ACC112 (cell line): ENCODE measurements at regions not wholly inside any gene's neighbourhood (a gene's known extent, or its start where the extent isn't known, plus 50 kb on each side); places are given as distances from the start of the nearest gene placed in this dataset.
"Not testable (repeated sequence)": the region's sequence is repeated elsewhere in the genome, so short reads cannot be mapped to it uniquely, and the experiment has no call there.

ENCODE experiments used
- H2AFZ ChIP-seq: fragments of 200-600 bp; sonication (generic); one replicate; pipeline ENCODE4 v1.6.0; 2017; ENCODE audit warnings: antibody characterized with exemption, low read length; ENCODE audit not compliant: unreplicated experiment
- H3K27ac ChIP-seq: fragments of 200-600 bp; sonication (generic); 2 replicates; pipeline ENCODE4 v1.5.1; 2014; ENCODE audit warnings: low read depth, mild to moderate bottlenecking, antibody characterized with exemption, low read length, moderate library complexity
- H3K27me3 ChIP-seq: fragments of 200-600 bp; sonication (generic); 2 replicates; pipeline ENCODE4 v1.6.1; 2014; ENCODE audit warnings: mild to moderate bottlenecking, antibody characterized with exemption, low read length, moderate library complexity, mixed read lengths; ENCODE audit not compliant: insufficient read depth
- H3K36me3 ChIP-seq: fragments of 200-600 bp; sonication (generic); 2 replicates; pipeline ENCODE4 v1.6.1; 2016; ENCODE audit warnings: mild to moderate bottlenecking, antibody characterized with exemption, low read length, moderate library complexity, mixed read lengths; ENCODE audit not compliant: insufficient read depth
- H3K4me1 ChIP-seq: fragments of 200-600 bp; sonication (generic); one replicate; pipeline ENCODE4 v1.6.1; 2016; ENCODE audit warnings: low read length, mixed read lengths; ENCODE audit not compliant: insufficient read depth, unreplicated experiment, control insufficient read depth
- H3K4me3 ChIP-seq: fragments of 200-600 bp; sonication (generic); 2 replicates; pipeline ENCODE4 v1.5.1; 2014; ENCODE audit warnings: mild to moderate bottlenecking, low read depth, low read length
- H3K79me2 ChIP-seq: fragments of 200-600 bp; sonication (generic); one replicate; pipeline ENCODE4 v1.6.0; 2016; ENCODE audit warnings: low read length; ENCODE audit not compliant: control insufficient read depth, unreplicated experiment, insufficient read depth

GRCh38 chr2:8121826-8122513, 559.9 kb upstream of the ID2 start:
- no peaks in the 10 kb centered on the region for H3K36me3 ChIP-seq
- H3K4me3 ChIP-seq = no peak overlapping the region
- no peak overlapping the region for H3K27ac ChIP-seq
- no peaks in the 10 kb centered on the region for H3K79me2 ChIP-seq
- peaks cover 27% of the 10 kb centered on the region for H3K4me1 ChIP-seq
- no peak overlapping the region for H2AFZ ChIP-seq
- H3K27me3 ChIP-seq = no peaks in the 10 kb centered on the region

- H3K27me3 ChIP-seq = no peaks in the 10 kb centered on the region
- no peak overlapping the region for H2AFZ ChIP-seq
- peaks cover 27% of the 10 kb centered on the region for H3K4me1 ChIP-seq
- no peaks in the 10 kb centered on the region for H3K36me3 ChIP-seq
- H3K27ac ChIP-seq = no peak overlapping the region
- no peak overlapping the region for H3K4me3 ChIP-seq
- no peaks in the 10 kb centered on the region for H3K79me2 ChIP-seq
Observed at GRCh38 chr2:8122520-8122919, 559.3 kb upstream of the ID2 start.

- Histone ChIP-seq H3K36me3 (no peaks in the 10 kb centered on the region), H2AFZ (no peak overlapping the region), H3K27ac (no peak overlapping the region), H3K4me3 (no peak overlapping the region), H3K4me1 (peaks cover 27% of the 10 kb centered on the region), H3K79me2 (no peaks in the 10 kb centered on the region), H3K27me3 (no peaks in the 10 kb centered on the region)
Observed at GRCh38 chr2:8123464-8123863, 558.4 kb upstream of the ID2 start.

- no peak overlapping the region for H3K4me3 ChIP-seq
- H3K27me3 ChIP-seq = no peaks in the 10 kb centered on the region
- peaks cover 13% of the 10 kb centered on the region for H3K4me1 ChIP-seq
- H2AFZ ChIP-seq = no peak overlapping the region
- H3K79me2 ChIP-seq = no peaks in the 10 kb centered on the region
- peak overlapping the region; percentile 6; the same call in 1 of the 2 replicates for H3K27ac ChIP-seq
- H3K36me3 ChIP-seq = no peaks in the 10 kb centered on the region
Observed at GRCh38 chr2:8125741-8126711, 555.8 kb upstream of the ID2 start.

- H3K79me2 ChIP-seq = no peaks in the 10 kb centered on the region
- no peak overlapping the region for H3K4me3 ChIP-seq
- H3K27me3 ChIP-seq = no peaks in the 10 kb centered on the region
- H2AFZ ChIP-seq = no peak overlapping the region
- no peaks in the 10 kb centered on the region for H3K36me3 ChIP-seq
- peaks cover 5% of the 10 kb centered on the region for H3K4me1 ChIP-seq
- no peak overlapping the region for H3K27ac ChIP-seq
Observed at GRCh38 chr2:8126783-8127182, 555.1 kb upstream of the ID2 start.

GRCh38 chr2:8131423-8131822, 550.4 kb upstream of the ID2 start:
- not testable (repeated sequence) for H3K36me3 ChIP-seq, H3K27me3 ChIP-seq, H3K4me3 ChIP-seq, H3K27ac ChIP-seq, H3K4me1 ChIP-seq, H3K79me2 ChIP-seq, H2AFZ ChIP-seq

GRCh38 chr2:8132351-8132831, 549.5 kb upstream of the ID2 start:
- Histone ChIP-seq H3K4me3 (no peak overlapping the region), H3K27ac (no peak overlapping the region)

GRCh38 chr2:8132879-8133278, 549.0 kb upstream of the ID2 start:
- Histone ChIP-seq H3K4me1 (no peaks in the 10 kb centered on the region), H3K79me2 (no peaks in the 10 kb centered on the region), H3K4me3 (no peak overlapping the region), H2AFZ (no peak overlapping the region), H3K27me3 (no peaks in the 10 kb centered on the region), H3K27ac (no peak overlapping the region), H3K36me3 (no peaks in the 10 kb centered on the region)

More at GRCh38 chr2:8132351-8132831, 549.5 kb upstream of the ID2 start:
- no peaks in the 10 kb centered on the region for H3K79me2 ChIP-seq
- no peaks in the 10 kb centered on the region for H3K4me1 ChIP-seq
- no peaks in the 10 kb centered on the region for H3K36me3 ChIP-seq
- no peak overlapping the region for H2AFZ ChIP-seq
- H3K27me3 ChIP-seq = no peaks in the 10 kb centered on the region

GRCh38 chr2:8133363-8133762, 548.5 kb upstream of the ID2 start:
- Histone ChIP-seq H3K4me1 (no peaks in the 10 kb centered on the region), H3K4me3 (no peak overlapping the region), H3K36me3 (no peaks in the 10 kb centered on the region), H2AFZ (no peak overlapping the region), H3K27ac (no peak overlapping the region), H3K27me3 (no peaks in the 10 kb centered on the region), H3K79me2 (no peaks in the 10 kb centered on the region)

- no peak overlapping the region for H3K4me3 ChIP-seq
- H3K79me2 ChIP-seq = no peaks in the 10 kb centered on the region
- peaks cover 5% of the 10 kb centered on the region for H3K4me1 ChIP-seq
- no peak overlapping the region for H2AFZ ChIP-seq
- H3K27ac ChIP-seq = no peak overlapping the region
- H3K36me3 ChIP-seq = no peaks in the 10 kb centered on the region
- no peaks in the 10 kb centered on the region for H3K27me3 ChIP-seq
Observed at GRCh38 chr2:8133913-8134472, 547.9 kb upstream of the ID2 start.
